GM12892 (cell line): ENCODE measurements at regions not wholly inside any gene's neighbourhood (a gene's known extent, or its start where the extent isn't known, plus 50 kb on each side); places are given as distances from the start of the nearest gene placed in this dataset.

Source experiments
- POLR2A ChIP-seq: IDR thresholded peaks from 2 replicates; pipeline ENCODE4 v1.6.1; 2011; ENCODE audit warnings: low read depth, low read length, control low read depth
- POLR2AphosphoS5 ChIP-seq: IDR thresholded peaks from 2 replicates; pipeline ENCODE4 v1.6.1; 2011; ENCODE audit warnings: low read depth, low read length, control low read depth
- TAF1 ChIP-seq: IDR thresholded peaks from 2 replicates; pipeline ENCODE4 v1.6.1; 2011; ENCODE audit warnings: low read depth, mild to moderate bottlenecking, control low read depth, low read length, borderline replicate concordance

DNA sequence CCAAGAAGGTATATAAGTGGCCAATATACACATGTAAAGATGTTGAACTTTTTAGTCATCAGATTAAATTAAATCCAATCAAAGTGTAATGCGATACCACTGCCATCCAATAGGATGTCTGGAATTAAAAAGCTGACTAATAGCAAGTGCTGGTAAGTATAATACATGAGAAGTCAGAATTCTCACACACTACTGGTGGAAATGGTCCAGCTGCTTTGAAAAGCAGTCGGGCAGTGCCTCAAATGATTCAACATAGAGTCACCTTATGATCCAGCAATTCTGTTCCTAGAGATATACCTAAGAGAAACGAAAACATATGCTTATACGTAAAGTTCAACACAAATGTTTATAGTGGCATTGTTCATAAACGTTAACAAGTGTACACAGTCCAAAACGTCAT, 124.1 kb upstream of the MYT1L start:
- no peak for TF ChIP-seq POLR2A
- TF ChIP-seq TAF1 = no peak
- TF ChIP-seq POLR2AphosphoS5 = no peak
